Psoas muscle (tissue), 7 donors: ENCODE measurements at regions not wholly inside any gene's neighbourhood (a gene's known extent, or its start where the extent isn't known, plus 50 kb on each side); places are given as distances from the start of the nearest gene placed in this dataset.

Source experiments
- ATAC-seq, 4 donors: fragments of 200-7000 bp; cut with Tn5 transposase; one replicate each; pipeline ENCODE4 v1.9.1; 2020; ENCODE audit warnings: moderate library complexity in 3 of 4, mild to moderate bottlenecking in 2 of 4
- DNase-seq, 2 donors: peaks; one replicate each; pipeline ENCODE4 v3.0.0-alpha.2; 2020
- H3K27ac ChIP-seq: fragments of 200-600 bp; one replicate; pipeline ENCODE4 v1.8.0; 2022
- H3K27me3 ChIP-seq, 3 donors: fragments of 200-600 bp in 1 of 3; one replicate each; pipeline versions ENCODE4 v1.6.1 to v1.8.0; 2013 to 2022; ENCODE audit warnings: low read length in 2 of 3, mild to moderate bottlenecking in 2 of 3, moderate library complexity in 1 of 3; ENCODE audit not compliant: insufficient read depth in 3 of 3
- H3K36me3 ChIP-seq, 2 donors: fragments of 200-600 bp in 1 of 2; one replicate each; pipeline versions ENCODE4 v1.6.1 to v1.8.0; 2013 to 2022; ENCODE audit warnings: low read depth in 1 of 2, mild to moderate bottlenecking in 1 of 2, moderate library complexity in 1 of 2; ENCODE audit not compliant: insufficient read depth in 1 of 2
- H3K4me1 ChIP-seq: fragments of 200-600 bp; one replicate; pipeline ENCODE4 v1.8.0; 2022
- H3K4me3 ChIP-seq: fragments of 200-600 bp; one replicate; pipeline ENCODE4 v1.8.0; 2022; ENCODE audit warnings: mild to moderate bottlenecking
- H3K9me3 ChIP-seq: fragments of 200-600 bp; one replicate; pipeline ENCODE4 v1.8.0; 2022
- whole genome bisulfite sequencing, 3 donors: extraction: QIAGEN DNeasy Blood & Tissue Kit; methylation state at CpG; one replicate each; pipeline versions ENCODE4 v1.1.6 to v1.1.7; 2013; 5-methylcytosine and 5-hydroxymethylcytosine counted together
- intact Hi-C, 2 donors: fragments of 100-400 bp; cut with DNase I; formaldehyde crosslinking; loops; one replicate each; pipeline versions ENCODE4 v1.11.0 to v1.14.2; 2022
- TF ChIP-seq, protein P1 (sequence below): fragments of 200-600 bp; IDR thresholded peaks from one replicate; pipeline ENCODE4 v1.8.0; 2022; ENCODE audit warnings: antibody characterized with exemption
- donor health status: healthy with polysubstance abuse.
- donor health status: DM: no; HTN: no; CAD: no; lungs with moderate emphysema.
- donor health status: Bipolar disorder and iron deficiency.
- donor health status: healthy.
- donor health status: DM: yes; HTN: yes; CAD: no.
- donor health status: DM: no; HTN: no; CAD: no.
- donor health status: DM: yes; HTN: yes; CAD: no.

DNA sequence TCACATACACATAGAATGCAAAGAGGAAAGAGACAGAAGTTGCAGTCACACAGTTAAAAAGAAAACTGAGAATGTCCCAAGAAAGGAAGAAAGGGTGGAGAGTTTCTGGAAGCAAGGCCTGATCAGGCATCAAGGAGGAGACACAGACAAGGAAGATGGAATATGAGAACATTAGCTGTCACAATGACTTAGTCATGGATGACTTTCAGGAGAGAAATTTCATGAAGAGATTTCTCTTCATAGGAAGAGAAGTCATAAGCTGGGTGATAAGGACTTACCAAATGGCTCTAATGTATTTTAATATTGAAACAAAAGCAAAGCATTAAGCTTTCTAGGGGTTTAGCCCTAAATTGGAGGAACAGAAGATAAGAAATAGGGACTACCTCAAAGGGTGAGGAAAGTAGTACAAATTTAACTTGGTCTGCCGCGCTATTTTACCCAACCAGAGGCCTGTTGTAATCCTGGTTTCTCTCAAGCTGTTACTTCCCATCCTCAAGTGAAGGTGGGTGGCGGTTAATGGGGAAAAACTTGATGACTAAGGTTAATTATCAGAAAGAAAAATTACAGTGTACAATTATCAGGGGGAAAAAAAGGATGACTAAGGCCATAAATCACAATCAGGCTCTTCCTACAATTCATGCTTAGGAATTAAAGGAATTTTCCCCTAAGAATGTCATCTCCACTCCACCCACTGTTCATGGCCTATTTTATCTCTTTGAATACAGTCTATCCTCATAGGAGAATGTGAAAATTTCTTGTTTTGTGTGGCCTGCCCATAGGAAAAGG is 93.9 kb upstream of the ADGRL2 start:
- intact Hi-C loops, result no loop called here
- no peaks in the 10 kb centered on the region for H3K4me1 ChIP-seq
- TF ChIP-seq, protein P1, sequence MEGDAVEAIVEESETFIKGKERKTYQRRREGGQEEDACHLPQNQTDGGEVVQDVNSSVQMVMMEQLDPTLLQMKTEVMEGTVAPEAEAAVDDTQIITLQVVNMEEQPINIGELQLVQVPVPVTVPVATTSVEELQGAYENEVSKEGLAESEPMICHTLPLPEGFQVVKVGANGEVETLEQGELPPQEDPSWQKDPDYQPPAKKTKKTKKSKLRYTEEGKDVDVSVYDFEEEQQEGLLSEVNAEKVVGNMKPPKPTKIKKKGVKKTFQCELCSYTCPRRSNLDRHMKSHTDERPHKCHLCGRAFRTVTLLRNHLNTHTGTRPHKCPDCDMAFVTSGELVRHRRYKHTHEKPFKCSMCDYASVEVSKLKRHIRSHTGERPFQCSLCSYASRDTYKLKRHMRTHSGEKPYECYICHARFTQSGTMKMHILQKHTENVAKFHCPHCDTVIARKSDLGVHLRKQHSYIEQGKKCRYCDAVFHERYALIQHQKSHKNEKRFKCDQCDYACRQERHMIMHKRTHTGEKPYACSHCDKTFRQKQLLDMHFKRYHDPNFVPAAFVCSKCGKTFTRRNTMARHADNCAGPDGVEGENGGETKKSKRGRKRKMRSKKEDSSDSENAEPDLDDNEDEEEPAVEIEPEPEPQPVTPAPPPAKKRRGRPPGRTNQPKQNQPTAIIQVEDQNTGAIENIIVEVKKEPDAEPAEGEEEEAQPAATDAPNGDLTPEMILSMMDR, result no peak
- H3K9me3 ChIP-seq, result no peaks in the 10 kb centered on the region
- H3K36me3 ChIP-seq, result no peaks in the 10 kb centered on the region
- H3K27me3 ChIP-seq, result no peaks in the 10 kb centered on the region
- H3K27ac ChIP-seq, result no peak overlapping the region
- DNase-seq (no peak), ATAC-seq (no peak)
- H3K4me3 ChIP-seq, result no peak overlapping the region
- 85 to 91% (median 86%) methylated on average over 3 of the region's 3 CpGs for WGBS, 3 donors

DNA sequence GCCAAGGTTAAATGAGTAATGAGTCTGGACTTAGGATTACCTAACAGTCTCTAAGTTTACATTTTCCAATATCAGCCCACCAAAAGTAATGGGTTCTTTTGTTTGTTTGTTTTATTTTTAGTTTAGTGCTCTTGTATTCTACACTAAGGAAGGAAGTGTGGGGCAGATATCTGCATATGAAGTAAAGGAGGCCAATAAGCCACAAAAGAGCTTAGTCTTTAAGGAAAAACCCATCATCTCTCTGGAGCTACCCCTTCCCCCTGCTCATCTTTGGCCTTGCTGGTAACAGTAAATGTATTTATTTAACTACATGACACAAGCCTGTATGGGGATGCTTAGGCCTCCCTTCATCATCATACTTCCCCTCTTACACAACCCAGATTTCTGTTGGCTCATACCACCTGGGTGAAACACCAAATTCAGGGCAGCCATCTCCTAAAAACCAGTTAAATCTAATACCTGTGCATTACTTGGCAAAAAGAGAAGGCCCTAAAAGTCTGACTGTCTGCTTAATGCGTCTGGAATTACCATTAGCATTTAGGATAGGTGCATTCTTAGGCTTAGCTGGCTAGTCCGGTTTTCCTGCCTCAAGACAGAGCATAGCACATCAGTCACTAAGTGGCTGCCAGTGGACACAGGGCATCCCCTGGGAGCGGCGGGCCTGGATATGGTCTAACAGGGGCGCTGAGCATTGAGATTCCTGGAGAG is 96.8 kb upstream of the ADGRL2 start:
- 76 to 90% (median 82%) methylated on average over 5 of the region's 5 CpGs for WGBS, 3 donors
- Histone ChIP-seq H3K4me1 (no peaks in the 10 kb centered on the region), H3K36me3 (no peaks in the 10 kb centered on the region), H3K27me3 (no peaks in the 10 kb centered on the region), H3K27ac (no peak overlapping the region), H3K4me3 (no peak overlapping the region), H3K9me3 (no peaks in the 10 kb centered on the region)
- DNase-seq (no peak), ATAC-seq (no peak)
- TF ChIP-seq, protein P1, result no peak
- intact Hi-C loops, result no loop called here

DNA sequence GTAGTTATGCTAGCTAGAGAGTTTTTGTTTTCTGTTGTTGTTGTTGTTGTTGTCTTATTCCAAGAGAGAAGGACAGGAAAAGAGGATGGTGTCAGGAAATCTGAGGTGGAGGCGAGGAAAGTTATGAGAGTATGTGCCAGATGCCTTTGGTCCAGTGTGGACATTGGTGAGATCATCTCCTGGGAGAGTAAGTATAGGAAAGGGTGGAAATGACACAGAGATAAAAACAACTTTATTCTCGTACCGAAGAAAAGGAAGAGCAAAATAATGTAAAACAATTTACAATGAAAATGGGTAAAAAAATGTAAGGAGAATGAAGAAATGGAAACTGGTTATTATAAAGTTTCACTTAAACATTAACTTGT is 97.4 kb upstream of the ADGRL2 start:
- ATAC-seq, result no peak
- no peaks in the 10 kb centered on the region for H3K27me3 ChIP-seq
- H3K4me3 ChIP-seq, result no peak overlapping the region
- no peaks in the 10 kb centered on the region for H3K9me3 ChIP-seq
- WGBS, 3 donors, result 57 to 70% (median 70%) methylated on average over 3 of the region's 3 CpGs
- intact Hi-C loops, result no loop called here
- no peaks in the 10 kb centered on the region for H3K36me3 ChIP-seq
- H3K4me1 ChIP-seq, result no peaks in the 10 kb centered on the region
- DNase-seq, result no peak
- TF ChIP-seq, protein P1, result no peak
- no peak overlapping the region for H3K27ac ChIP-seq

DNA sequence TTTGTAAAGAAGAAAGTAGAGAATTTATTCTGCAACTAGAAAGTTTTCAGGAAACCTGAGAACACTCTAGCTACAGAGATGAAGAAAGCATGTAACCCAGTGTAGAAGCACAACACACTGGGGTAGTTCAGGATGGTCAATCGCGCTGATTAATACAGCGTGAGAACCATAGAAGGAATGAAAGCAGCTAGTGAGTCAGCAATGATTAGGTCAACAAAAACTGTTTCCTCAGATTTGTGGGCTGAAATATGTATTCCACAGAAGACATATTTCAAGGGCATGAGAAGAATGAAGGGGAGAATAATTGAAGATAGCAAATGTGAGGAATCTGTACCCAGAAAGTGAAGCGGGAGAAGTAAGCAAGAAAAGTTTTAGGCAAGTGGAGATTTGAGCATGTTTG is 97.8 kb upstream of the ADGRL2 start:
- ATAC-seq, result no peak
- Histone ChIP-seq H3K36me3 (no peaks in the 10 kb centered on the region), H3K9me3 (no peaks in the 10 kb centered on the region), H3K4me3 (no peak overlapping the region), H3K27me3 (no peaks in the 10 kb centered on the region), H3K4me1 (no peaks in the 10 kb centered on the region), H3K27ac (no peak overlapping the region)
- 82 to 94% (median 92%) methylated on average over 4 of the region's 4 CpGs for WGBS, 3 donors
- intact Hi-C loops, result no loop called here
- TF ChIP-seq, protein P1, result no peak
- no peak for DNase-seq
